H1 (cell line): ENCODE measurements at regions not wholly inside any gene's neighbourhood (a gene's known extent, or its start where the extent isn't known, plus 50 kb on each side); places are given as distances from the start of the nearest gene placed in this dataset.

ENCODE experiments used
- BRCA1 ChIP-seq: IDR thresholded peaks from 2 replicates; pipeline ENCODE4 v1.6.1; 2012; ENCODE audit warnings: low read depth, low read length, improper control_type of control experiment
- CBX8 ChIP-seq: fragments of 300-800, 300-1000 bp; sonication (generic); IDR thresholded peaks from 2 replicates; pipeline ENCODE4 v1.7.1; 2016; ENCODE audit warnings: low read depth, low read length, borderline replicate concordance
- E2F6 ChIP-seq: IDR thresholded peaks from 2 replicates; pipeline ENCODE4 v1.6.1; 2012; ENCODE audit warnings: inconsistent platforms
- TBP ChIP-seq: IDR thresholded peaks from 2 replicates; pipeline ENCODE4 v1.6.1; 2011; ENCODE audit warnings: low read depth, low read length, improper control_type of control experiment

GRCh38 chr3:10601151-10601856 is 95.9 kb upstream of the ATP2B2 start (continued):
- TF ChIP-seq CBX8, result no peak
- no peak for TF ChIP-seq BRCA1
- TF ChIP-seq E2F6, result no peak
- no peak for TF ChIP-seq TBP
